Fibroblast of villous mesenchyme (primary cell): ENCODE measurements at regions not wholly inside any gene's neighbourhood (a gene's known extent, or its start where the extent isn't known, plus 50 kb on each side); places are given as distances from the start of the nearest gene placed in this dataset.

Source experiments
- DNase-seq: peaks from one replicate; pipeline ENCODE4 v3.0.0-alpha.2; 2010; ENCODE audit warnings: low read depth
- H3K4me3 ChIP-seq: 2 replicates; pipeline ENCODE4 v1.5.1; 2011; ENCODE audit warnings: low read depth, mild to moderate bottlenecking, low read length
- CTCF ChIP-seq: IDR thresholded peaks from 2 replicates; pipeline ENCODE4 v1.5.1; 2012; ENCODE audit warnings: low read depth, mild to moderate bottlenecking, low read length; ENCODE audit not compliant: insufficient read depth

GRCh38 chr3:87855211-87855610 is 203.6 kb downstream of the CGGBP1 start:
- no peak for TF ChIP-seq CTCF
- H3K4me3 ChIP-seq = no peak overlapping the region
- no peak for DNase-seq

GRCh38 chr3:87848003-87848402 is 210.8 kb downstream of the CGGBP1 start:
- no peak for TF ChIP-seq CTCF
- H3K4me3 ChIP-seq = no peak overlapping the region
- no peak for DNase-seq

- DNase-seq = no peak
- no peak for TF ChIP-seq CTCF
- no peak overlapping the region for H3K4me3 ChIP-seq
These were observed 221.7 kb downstream of the CGGBP1 start for GRCh38 chr3:87837076-87837475.

GRCh38 chr3:87836026-87836425 is 222.8 kb downstream of the CGGBP1 start:
- no peak for TF ChIP-seq CTCF
- H3K4me3 ChIP-seq = no peak overlapping the region
- no peak for DNase-seq

GRCh38 chr3:87835236-87835635 is 223.6 kb downstream of the CGGBP1 start:
- H3K4me3 ChIP-seq = no peak overlapping the region
- no peak for DNase-seq
- TF ChIP-seq CTCF = no peak

- DNase-seq = no peak
- TF ChIP-seq CTCF = no peak
- H3K4me3 ChIP-seq = no peak overlapping the region
These were observed 224.5 kb downstream of the CGGBP1 start for GRCh38 chr3:87834327-87834726.

- TF ChIP-seq CTCF = no peak
- no peak overlapping the region for H3K4me3 ChIP-seq
- no peak for DNase-seq
These were observed 225.8 kb downstream of the CGGBP1 start for GRCh38 chr3:87833039-87833377.
